Loucy (cell line): ENCODE measurements at regions not wholly inside any gene's neighbourhood (a gene's known extent, or its start where the extent isn't known, plus 50 kb on each side); places are given as distances from the start of the nearest gene placed in this dataset.

Experiments
- CTCF ChIP-seq: fragments of 200-600 bp; sonication (generic); conservative IDR thresholded peaks from 2 replicates; pipeline ENCODE4 v1.5.1; 2014; ENCODE audit warnings: mild to moderate bottlenecking, antibody characterized with exemption, low read length
- EZH2phosphoT487 ChIP-seq: fragments of 200-600 bp; IDR thresholded peaks from 2 replicates; pipeline ENCODE4 v1.6.1; 2018; ENCODE audit warnings: antibody characterized with exemption, mild to moderate bottlenecking, moderate library complexity, borderline replicate concordance

DNA sequence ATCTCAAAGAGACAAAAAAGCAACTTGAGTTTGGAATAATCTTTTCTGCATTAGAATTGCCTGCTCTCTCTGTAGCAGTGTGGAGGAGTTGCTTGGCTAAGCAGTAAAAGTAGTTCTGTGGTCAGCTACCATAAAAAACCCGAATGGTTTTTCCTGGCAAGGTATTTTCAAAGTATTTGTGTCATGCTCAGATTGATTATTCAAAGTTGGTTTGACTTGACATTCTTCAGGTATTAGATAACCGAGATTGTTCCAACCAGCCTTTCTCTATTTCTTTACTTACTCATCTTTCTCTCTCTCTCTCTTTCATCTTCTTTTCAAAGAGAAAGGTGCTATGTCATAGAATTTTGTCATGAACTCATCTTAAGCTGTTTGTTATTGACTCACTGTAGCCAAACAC is 404.9 kb downstream of the CPS1 start:
- no peak for TF ChIP-seq CTCF
- TF ChIP-seq EZH2phosphoT487 = no peak
